ENCODE measurements at regions not wholly inside any gene's neighbourhood (a gene's known extent, or its start where the extent isn't known, plus 50 kb on each side); places are given as distances from the start of the nearest gene placed in this dataset.
A peak's percentile ranks its signal among the peaks of the same experiment; 100 is the strongest.

DNA sequence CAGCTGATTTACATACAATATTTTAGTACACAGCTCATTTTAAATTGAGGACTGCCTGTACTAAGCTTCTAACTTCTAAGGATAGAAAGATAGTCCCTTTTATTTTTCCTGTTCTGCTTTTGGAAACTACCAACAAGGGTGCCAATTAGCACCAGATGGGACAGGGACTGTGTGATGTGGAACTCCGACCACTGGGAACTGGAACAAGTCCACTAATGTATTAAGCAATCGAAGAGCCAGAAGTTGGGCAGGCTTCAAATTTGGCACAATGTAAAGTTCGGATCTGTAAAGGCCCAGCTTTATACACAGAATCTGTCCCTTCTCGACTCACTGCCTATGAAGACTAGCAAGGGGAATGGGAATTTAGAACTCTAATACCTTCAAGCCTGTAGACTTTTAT lies 149.3 kb downstream of the ZC3H11B start:
- no peaks in the 10 kb centered on the region for H3K9me3 ChIP-seq
- DNase-seq: peak in 1 of 2 donors; percentile 39
- in situ Hi-C loops (cut with MboI; ENCODE audit: low sequenced_read_pairs in 4 of 4) (no loop called here), intact Hi-C loops (cut with DNase I; ENCODE audit: low total_unique reads) (no loop called here)
- H3K27ac ChIP-seq: peak overlapping the region in 1 of 4 donors; percentile 32
- H3K27me3 ChIP-seq: no peaks in the 10 kb centered on the region
- no peaks in the 10 kb centered on the region for H3K36me3 ChIP-seq
- no peaks in the 10 kb centered on the region for H3K4me1 ChIP-seq
- peak; percentile 38 to 43 for ATAC-seq
- TF ChIP-seq POLR2A (IDR thresholded peaks at IDR 0.05): no peak
- TF ChIP-seq, protein P1, sequence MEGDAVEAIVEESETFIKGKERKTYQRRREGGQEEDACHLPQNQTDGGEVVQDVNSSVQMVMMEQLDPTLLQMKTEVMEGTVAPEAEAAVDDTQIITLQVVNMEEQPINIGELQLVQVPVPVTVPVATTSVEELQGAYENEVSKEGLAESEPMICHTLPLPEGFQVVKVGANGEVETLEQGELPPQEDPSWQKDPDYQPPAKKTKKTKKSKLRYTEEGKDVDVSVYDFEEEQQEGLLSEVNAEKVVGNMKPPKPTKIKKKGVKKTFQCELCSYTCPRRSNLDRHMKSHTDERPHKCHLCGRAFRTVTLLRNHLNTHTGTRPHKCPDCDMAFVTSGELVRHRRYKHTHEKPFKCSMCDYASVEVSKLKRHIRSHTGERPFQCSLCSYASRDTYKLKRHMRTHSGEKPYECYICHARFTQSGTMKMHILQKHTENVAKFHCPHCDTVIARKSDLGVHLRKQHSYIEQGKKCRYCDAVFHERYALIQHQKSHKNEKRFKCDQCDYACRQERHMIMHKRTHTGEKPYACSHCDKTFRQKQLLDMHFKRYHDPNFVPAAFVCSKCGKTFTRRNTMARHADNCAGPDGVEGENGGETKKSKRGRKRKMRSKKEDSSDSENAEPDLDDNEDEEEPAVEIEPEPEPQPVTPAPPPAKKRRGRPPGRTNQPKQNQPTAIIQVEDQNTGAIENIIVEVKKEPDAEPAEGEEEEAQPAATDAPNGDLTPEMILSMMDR (IDR thresholded peaks at IDR 0.05 in 4 of 5, conservative IDR thresholded peaks at IDR 0.05 in 1 of 5): no peak
- no peak overlapping the region for H3K4me3 ChIP-seq

DNA sequence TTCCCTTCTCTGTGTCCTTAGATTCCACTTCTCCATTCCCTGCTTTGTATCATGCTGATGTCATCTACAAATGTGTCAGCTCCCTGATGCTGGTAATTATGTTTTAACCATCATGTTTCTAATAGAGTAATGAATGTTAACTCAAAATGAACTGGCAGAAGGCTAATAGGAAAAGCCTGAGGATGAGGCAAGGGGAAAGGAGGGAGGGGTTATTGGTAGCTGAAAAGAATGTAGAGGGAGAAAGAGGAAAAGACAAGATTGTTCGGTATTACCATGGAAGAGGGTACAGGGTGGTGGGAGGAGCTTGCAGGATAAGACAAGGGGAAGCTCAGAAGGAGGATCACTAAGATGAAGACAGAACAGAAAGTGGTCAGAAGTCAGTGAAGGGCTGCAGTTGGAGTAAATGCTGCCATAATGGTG lies 150.9 kb downstream of the ZC3H11B start:
- intact Hi-C loops (cut with DNase I; ENCODE audit: low total_unique reads) (no loop called here), in situ Hi-C loops (cut with MboI; ENCODE audit: low sequenced_read_pairs in 4 of 4) (no loop called here)
- ATAC-seq (no peak), DNase-seq (no peak)
- Histone ChIP-seq H3K9me3 (no peaks in the 10 kb centered on the region), H3K36me3 (no peaks in the 10 kb centered on the region), H3K27me3 (no peaks in the 10 kb centered on the region), H3K4me1 (no peaks in the 10 kb centered on the region), H3K27ac (peak overlapping the region in 1 of 4 donors; percentile 1), H3K4me3 (no peak overlapping the region)
- no peak for TF ChIP-seq POLR2A (IDR thresholded peaks at IDR 0.05)
- TF ChIP-seq, protein P1 (IDR thresholded peaks at IDR 0.05 in 4 of 5, conservative IDR thresholded peaks at IDR 0.05 in 1 of 5): no peak

DNA sequence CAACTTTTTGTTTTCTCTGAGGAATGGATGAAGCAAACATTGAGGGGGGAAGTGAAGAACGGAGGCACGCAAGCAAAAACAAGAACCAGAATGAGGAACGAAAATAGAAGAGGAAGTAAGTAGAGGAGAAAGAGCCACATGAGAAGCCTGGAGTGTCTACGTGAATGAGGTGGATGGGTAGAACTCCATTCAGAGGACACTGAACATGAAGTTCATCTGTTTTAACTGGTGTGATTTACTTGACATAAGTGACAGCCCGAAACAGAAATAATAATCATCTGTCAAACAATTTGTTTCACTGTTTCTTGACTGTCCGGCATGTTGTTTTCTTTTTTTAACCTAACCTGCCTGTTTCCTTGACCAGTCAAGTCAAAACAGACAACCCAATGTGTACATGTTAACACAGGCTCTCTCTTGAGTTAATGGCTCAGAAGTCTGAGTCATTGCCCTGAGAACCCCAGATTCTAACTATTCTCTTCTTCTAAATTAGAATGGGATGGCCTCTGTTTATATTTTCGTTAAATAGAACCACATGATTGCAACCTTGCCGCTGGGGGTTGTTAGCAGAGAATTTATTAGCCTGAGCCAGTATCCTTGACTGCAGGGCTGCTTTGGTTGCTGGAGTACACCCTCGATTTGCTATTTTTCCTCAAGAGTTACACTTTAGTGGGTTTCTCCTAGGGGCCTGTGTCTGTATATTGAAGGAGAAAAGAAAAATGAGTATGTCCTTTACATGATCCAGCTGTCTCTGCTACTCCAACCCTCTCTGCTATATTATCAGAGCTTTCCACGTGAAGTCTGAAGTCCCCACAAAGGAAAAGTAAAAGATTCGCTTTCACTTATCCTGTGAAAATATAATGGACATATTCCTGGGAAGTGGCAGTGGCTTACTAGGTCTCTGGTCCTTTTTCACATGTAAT lies 151.7 kb downstream of the ZC3H11B start:
- Histone ChIP-seq H3K4me1 (no peaks in the 10 kb centered on the region), H3K9me3 (no peaks in the 10 kb centered on the region), H3K4me3 (no peak overlapping the region), H3K36me3 (no peaks in the 10 kb centered on the region), H3K27me3 (no peaks in the 10 kb centered on the region), H3K27ac (peak overlapping the region in 1 of 4 donors; percentile 1)
- in situ Hi-C loops (cut with MboI; ENCODE audit: low sequenced_read_pairs in 4 of 4) (no loop called here), intact Hi-C loops (cut with DNase I; ENCODE audit: low total_unique reads) (no loop called here)
- ATAC-seq: peak in 1 of 2 donors; percentile 60
- peak in 1 of 2 donors; percentile 5 for DNase-seq
- TF ChIP-seq POLR2A (IDR thresholded peaks at IDR 0.05): no peak
- TF ChIP-seq, protein P1 (IDR thresholded peaks at IDR 0.05 in 4 of 5, conservative IDR thresholded peaks at IDR 0.05 in 1 of 5): no peak

DNA sequence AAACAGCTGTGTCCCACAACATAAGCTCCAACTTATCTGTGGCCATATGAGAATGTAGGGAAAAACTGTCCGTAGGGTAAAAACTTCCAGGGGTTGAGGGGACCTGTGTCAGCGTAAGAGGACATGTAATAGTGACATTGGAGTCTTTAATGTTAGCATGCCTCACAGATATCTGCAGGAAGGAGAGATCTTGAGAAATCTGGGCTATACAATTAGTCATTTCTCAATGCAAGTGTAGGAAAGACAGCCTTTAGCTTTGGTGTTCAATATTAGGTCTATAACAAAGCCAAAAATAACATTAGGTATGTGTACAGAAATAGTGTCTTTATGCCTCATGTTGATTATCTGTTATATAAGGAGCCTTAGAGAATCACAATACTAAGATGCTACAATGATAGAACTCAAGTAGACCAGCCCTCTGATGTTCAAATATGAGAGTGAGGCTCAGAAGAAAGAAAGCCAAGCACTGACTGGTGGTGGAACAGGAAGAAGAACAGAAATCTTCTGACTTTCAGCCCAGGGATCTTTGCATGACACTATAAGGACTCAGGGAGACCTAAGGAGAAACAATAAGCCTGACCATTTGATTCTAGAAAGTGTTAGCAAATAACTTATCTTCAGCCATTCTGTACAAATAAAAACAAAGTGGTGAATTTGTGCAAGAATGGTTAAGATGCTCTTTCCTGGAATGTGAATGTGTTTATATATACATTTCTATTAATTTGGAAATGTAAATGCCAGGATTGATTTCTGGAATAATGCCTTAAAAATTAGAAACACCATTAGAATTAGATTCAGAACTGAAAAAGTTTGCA lies 152.6 kb downstream of the ZC3H11B start:
- Histone ChIP-seq H3K36me3 (no peaks in the 10 kb centered on the region), H3K27ac (peak overlapping the region in 1 of 4 donors; percentile 18), H3K27me3 (no peaks in the 10 kb centered on the region), H3K9me3 (no peaks in the 10 kb centered on the region), H3K4me3 (no peak overlapping the region), H3K4me1 (no peaks in the 10 kb centered on the region)
- no peak for TF ChIP-seq POLR2A (IDR thresholded peaks at IDR 0.05)
- TF ChIP-seq, protein P1 (IDR thresholded peaks at IDR 0.05 in 4 of 5, conservative IDR thresholded peaks at IDR 0.05 in 1 of 5): no peak
- ATAC-seq (no peak), DNase-seq (no peak)
- intact Hi-C loops (cut with DNase I; ENCODE audit: low total_unique reads): no loop called here
- in situ Hi-C loops (cut with MboI; ENCODE audit: low sequenced_read_pairs in 4 of 4): no loop called here
